AG04450 (cell line): ENCODE measurements at regions not wholly inside any gene's neighbourhood (a gene's known extent, or its start where the extent isn't known, plus 50 kb on each side); places are given as distances from the start of the nearest gene placed in this dataset.

Experiments
- CTCF ChIA-PET: fragments of 300-600, 350-600 bp; formaldehyde crosslinking; extraction: SDS; loops from one replicate; lab custom pipeline; 2022; ENCODE audit warnings: antibody characterized with exemption, inconsistent platforms; lab: Charles Lee
- POLR2A ChIA-PET: fragments of 350-600 bp; formaldehyde crosslinking; extraction: SDS; loops from one replicate; lab custom pipeline; 2021; ENCODE audit warnings: antibody characterized with exemption, inconsistent platforms; lab: Yijun Ruan, JAX
- DNase-seq: peaks from one replicate; pipeline ENCODE4 v3.0.0-alpha.2; 2011; ENCODE audit warnings: low read depth, low spot score
- H3K27ac ChIP-seq: one replicate; pipeline ENCODE4 v1.5.1; 2012; ENCODE audit warnings: low read depth, low read length, control low read depth
- H3K27me3 ChIP-seq: one replicate; pipeline ENCODE4 v1.6.0; 2012; ENCODE audit warnings: low read length; ENCODE audit not compliant: control insufficient read depth, insufficient read depth
- H3K4me3 ChIP-seq: 2 replicates; pipeline ENCODE4 v1.5.1; 2011; ENCODE audit warnings: mild to moderate bottlenecking, low read depth, low read length, control low read depth
- H3K9me3 ChIP-seq: 2 replicates; pipeline ENCODE4 v1.5.1; 2012; ENCODE audit warnings: low read length; ENCODE audit not compliant: control insufficient read depth, insufficient read depth
- CTCF ChIP-seq: IDR thresholded peaks from 2 replicates; pipeline ENCODE4 v1.5.1; 2011; ENCODE audit warnings: low read depth, low read length, control low read depth, inconsistent platforms

GRCh38 chr1:58136387-58136786 is 410.1 kb downstream of the OMA1 start:
- TF ChIP-seq CTCF, result no peak
- Histone ChIP-seq H3K27ac (no peak overlapping the region), H3K9me3 (no peaks in the 10 kb centered on the region), H3K4me3 (no peak overlapping the region), H3K27me3 (no peaks in the 10 kb centered on the region)
- POLR2A ChIA-PET, result no interaction called here
- CTCF ChIA-PET, result no interaction called here
- no peak for DNase-seq

- no peak overlapping the region for H3K4me3 ChIP-seq
- no peak overlapping the region for H3K27ac ChIP-seq
- TF ChIP-seq CTCF, result no peak
- no peaks in the 10 kb centered on the region for H3K27me3 ChIP-seq
- no peaks in the 10 kb centered on the region for H3K9me3 ChIP-seq
- POLR2A ChIA-PET, result no interaction called here
- CTCF ChIA-PET, result no interaction called here
- no peak for DNase-seq
These were observed 410.7 kb downstream of the OMA1 start for GRCh38 chr1:58135821-58136321.

GRCh38 chr1:58133562-58133961 is 413.0 kb downstream of the OMA1 start:
- POLR2A ChIA-PET, result no interaction called here
- Histone ChIP-seq H3K9me3 (no peaks in the 10 kb centered on the region), H3K27me3 (no peaks in the 10 kb centered on the region), H3K4me3 (no peak overlapping the region), H3K27ac (no peak overlapping the region)
- no peak for TF ChIP-seq CTCF
- DNase-seq, result no peak
- CTCF ChIA-PET, result interaction anchor here (0.9 kb wide), 1 partner anchor 29 kb away, joined by 3 read pairs; no protein-coding TSS in a partner anchor

- no peak overlapping the region for H3K27ac ChIP-seq
- H3K4me3 ChIP-seq, result no peak overlapping the region
- POLR2A ChIA-PET, result no interaction called here
- no peak for DNase-seq
- CTCF ChIA-PET, result no interaction called here
- no peak for TF ChIP-seq CTCF
- no peaks in the 10 kb centered on the region for H3K27me3 ChIP-seq
- 0 out of 2 replicates have a peak, but pooled peaks cover under 1% of the 10 kb centered on the region for H3K9me3 ChIP-seq
These were observed 423.5 kb downstream of the OMA1 start for GRCh38 chr1:58123051-58123450.

- TF ChIP-seq CTCF, result no peak
- no peaks in the 10 kb centered on the region for H3K27me3 ChIP-seq
- DNase-seq, result no peak
- H3K4me3 ChIP-seq, result no peak overlapping the region
- POLR2A ChIA-PET, result no interaction called here
- CTCF ChIA-PET, result no interaction called here
- no peak overlapping the region for H3K27ac ChIP-seq
- 0 out of 2 replicates have a peak, but pooled peaks cover 4% of the 10 kb centered on the region for H3K9me3 ChIP-seq
These were observed 426.6 kb downstream of the OMA1 start for GRCh38 chr1:58119971-58120370.
